IMR-90 (cell line): ENCODE measurements at regions not wholly inside any gene's neighbourhood (a gene's known extent, or its start where the extent isn't known, plus 50 kb on each side); places are given as distances from the start of the nearest gene placed in this dataset.

Source experiments
- BHLHE40 ChIP-seq: fragments of 150-350 bp; IDR thresholded peaks from 2 replicates; pipeline ENCODE4 v1.6.1; 2016; ENCODE audit warnings: mild to moderate bottlenecking, low read depth, low read length
- CHD1 ChIP-seq: IDR thresholded peaks from 2 replicates; pipeline ENCODE4 v1.6.1; 2012; ENCODE audit warnings: low read depth, low read length, improper control_type of control experiment
- CTCF ChIP-seq: conservative IDR thresholded peaks from 2 replicates; pipeline ENCODE4 v1.5.1; 2012; ENCODE audit warnings: mild to moderate bottlenecking, low read depth, low read length, improper control_type of control experiment
- MAFK ChIP-seq: IDR thresholded peaks from 2 replicates; pipeline ENCODE4 v1.6.1; 2012; ENCODE audit warnings: low read depth, low read length, improper control_type of control experiment
- POLR2A ChIP-seq: IDR thresholded peaks from 2 replicates; pipeline ENCODE4 v1.6.1; 2012; ENCODE audit warnings: mild to moderate bottlenecking, low read depth, low read length

GRCh38 chr6:167219967-167220512 is 62.3 kb upstream of the GPR31 start:
- no peak for TF ChIP-seq CTCF
- TF ChIP-seq POLR2A: no peak
- no peak for TF ChIP-seq CHD1
- TF ChIP-seq BHLHE40: no peak
- TF ChIP-seq MAFK: no peak
